ELF-1 (cell line): ENCODE measurements at regions not wholly inside any gene's neighbourhood (a gene's known extent, or its start where the extent isn't known, plus 50 kb on each side); places are given as distances from the start of the nearest gene placed in this dataset.
A peak's percentile ranks its signal among the peaks of the same experiment; 100 is the strongest.

Experiments used
- DNase-seq: peaks from one replicate; pipeline ENCODE4 v3.0.0-alpha.2; 2016; ENCODE audit warnings: low read depth, low spot score

GRCh38 chr2:147506889-147507288, 337.9 kb upstream of the ACVR2A start:
- DNase-seq = no peak

- DNase-seq = no peak
These were observed 342.0 kb upstream of the ACVR2A start for GRCh38 chr2:147502711-147503290.

GRCh38 chr2:147501968-147502367, 342.9 kb upstream of the ACVR2A start:
- no peak for DNase-seq

GRCh38 chr2:147500819-147501395, 343.9 kb upstream of the ACVR2A start:
- DNase-seq = no peak

- no peak for DNase-seq
These were observed 344.6 kb upstream of the ACVR2A start for GRCh38 chr2:147500229-147500628.

- DNase-seq = no peak
These were observed 345.0 kb upstream of the ACVR2A start for GRCh38 chr2:147499785-147500184.

- DNase-seq = no peak
These were observed 349.1 kb upstream of the ACVR2A start for GRCh38 chr2:147495734-147496133.

GRCh38 chr2:147492471-147492870, 352.4 kb upstream of the ACVR2A start:
- no peak for DNase-seq

- DNase-seq = no peak
These were observed 353.3 kb upstream of the ACVR2A start for GRCh38 chr2:147491506-147491905.

- DNase-seq = no peak
These were observed 354.2 kb upstream of the ACVR2A start for GRCh38 chr2:147490401-147491261.

GRCh38 chr2:147488472-147488871, 356.4 kb upstream of the ACVR2A start:
- peak; percentile 75 for DNase-seq

GRCh38 chr2:147487978-147488289, 356.9 kb upstream of the ACVR2A start:
- DNase-seq = no peak

- DNase-seq = peak; percentile 27
These were observed 357.4 kb upstream of the ACVR2A start for GRCh38 chr2:147487286-147487977.

- DNase-seq = no peak
These were observed 359.5 kb upstream of the ACVR2A start for GRCh38 chr2:147485210-147485851.

GRCh38 chr2:147483911-147484310, 360.9 kb upstream of the ACVR2A start:
- no peak for DNase-seq

- no peak for DNase-seq
These were observed 361.7 kb upstream of the ACVR2A start for GRCh38 chr2:147482916-147483669.

GRCh38 chr2:147482111-147482895, 362.5 kb upstream of the ACVR2A start:
- peak; percentile 32 for DNase-seq

GRCh38 chr2:147479358-147479757, 365.5 kb upstream of the ACVR2A start:
- DNase-seq = no peak

- no peak for DNase-seq
These were observed 371.8 kb upstream of the ACVR2A start for GRCh38 chr2:147473075-147473474.

- no peak for DNase-seq
These were observed 373.7 kb upstream of the ACVR2A start for GRCh38 chr2:147471126-147471525.
